HG02642 (cell line): ENCODE measurements at regions not wholly inside any gene's neighbourhood (a gene's known extent, or its start where the extent isn't known, plus 50 kb on each side); places are given as distances from the start of the nearest gene placed in this dataset.
"Not testable (repeated sequence)": the region's sequence is repeated elsewhere in the genome, so short reads cannot be mapped to it uniquely, and the experiment has no call there.

Experiments used
- ATAC-seq: cut with Tn5 transposase; IDR thresholded peaks from one replicate; pipeline ENCODE4 v1.9.1; 2021; ENCODE audit warnings: mild to moderate bottlenecking; ENCODE audit not compliant: unreplicated experiment, poor library complexity

- no peak for ATAC-seq
Observed at GRCh38 chr9:82808478-82808877, 254.5 kb downstream of the RASEF start.

DNA sequence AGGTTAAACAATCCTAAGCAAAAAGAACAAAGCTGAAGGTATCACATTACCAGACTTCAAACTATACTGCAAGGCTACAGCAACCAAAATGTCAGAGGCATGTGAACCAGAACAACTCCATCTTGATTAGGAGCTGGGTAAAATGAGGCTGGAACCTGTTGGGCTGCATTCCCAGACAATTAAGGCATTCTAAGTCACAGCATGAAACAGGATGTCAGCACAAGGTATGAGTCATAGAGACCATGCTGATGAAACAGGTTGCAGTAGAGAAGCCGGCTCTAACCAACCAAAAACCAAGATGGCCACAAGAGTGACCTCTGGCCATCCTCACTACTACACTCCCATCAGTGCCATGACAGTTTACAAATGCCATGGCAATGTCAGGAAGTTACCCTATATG, 252.0 kb downstream of the RASEF start:
- ATAC-seq, result no peak

- no peak for ATAC-seq
Observed at GRCh38 chr9:82819260-82819659, 243.7 kb downstream of the RASEF start.

DNA sequence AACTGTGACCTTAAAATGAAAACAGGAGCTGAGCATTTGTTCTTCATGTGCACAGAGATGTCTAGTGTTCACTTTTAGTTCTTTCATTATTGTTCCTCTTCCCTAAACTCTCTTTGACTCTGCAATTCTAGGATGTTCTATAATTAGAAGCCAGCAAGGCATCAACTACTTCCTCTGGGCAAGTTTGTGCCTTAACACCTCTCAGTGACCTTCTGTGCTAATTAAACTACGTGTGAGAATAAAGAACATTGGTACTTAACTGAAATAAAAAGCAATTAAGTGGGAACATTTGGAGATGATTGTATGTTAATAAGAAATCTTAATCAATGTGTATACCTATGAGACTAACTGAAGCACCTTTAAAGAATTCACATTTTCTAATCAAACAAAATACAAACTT, 242.8 kb downstream of the RASEF start:
- no peak for ATAC-seq

DNA sequence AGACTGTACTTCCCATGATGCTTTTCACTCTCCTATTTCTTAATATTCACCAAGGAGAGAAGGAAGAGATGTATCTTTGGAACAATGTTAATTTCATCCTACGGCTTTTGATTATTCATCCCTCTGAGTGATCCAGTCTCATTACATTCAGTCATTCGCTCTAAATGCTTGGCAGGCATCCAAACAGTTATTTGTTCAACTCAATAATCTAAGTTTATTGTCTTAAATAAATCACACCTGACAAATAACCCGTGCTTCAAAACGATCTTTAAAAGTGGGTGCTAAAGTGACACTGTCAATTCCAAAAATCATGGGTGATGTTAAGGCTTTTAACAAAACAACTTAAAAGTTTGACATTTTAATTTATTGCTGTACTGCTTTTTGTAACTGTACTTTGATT, 233.1 kb downstream of the RASEF start:
- no peak for ATAC-seq

GRCh38 chr9:82865524-82865923, 197.4 kb downstream of the RASEF start:
- ATAC-seq, result no peak

- no peak for ATAC-seq
Observed at GRCh38 chr9:82880336-82881050, 182.4 kb downstream of the RASEF start.

GRCh38 chr9:82882138-82882537, 180.8 kb downstream of the RASEF start:
- ATAC-seq, result no peak

DNA sequence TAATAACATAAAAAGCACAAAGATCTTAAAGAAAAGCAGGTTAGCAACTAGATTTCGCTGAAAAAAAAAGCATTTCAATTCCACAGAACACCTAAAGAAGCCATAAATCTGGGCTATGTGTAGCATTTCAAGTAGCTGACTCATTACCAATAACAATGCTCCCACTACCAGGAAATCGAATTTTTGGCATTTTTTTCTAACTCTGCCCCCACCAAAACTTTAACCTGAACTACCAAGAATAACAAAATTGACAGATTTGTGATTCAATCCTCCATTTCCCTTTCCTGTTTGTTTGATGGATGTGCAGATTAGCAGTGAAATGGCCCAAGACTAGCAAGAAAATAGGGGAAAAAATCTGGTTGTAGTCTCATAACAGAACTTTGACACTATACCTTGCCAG, 180.2 kb downstream of the RASEF start:
- ATAC-seq, result no peak

DNA sequence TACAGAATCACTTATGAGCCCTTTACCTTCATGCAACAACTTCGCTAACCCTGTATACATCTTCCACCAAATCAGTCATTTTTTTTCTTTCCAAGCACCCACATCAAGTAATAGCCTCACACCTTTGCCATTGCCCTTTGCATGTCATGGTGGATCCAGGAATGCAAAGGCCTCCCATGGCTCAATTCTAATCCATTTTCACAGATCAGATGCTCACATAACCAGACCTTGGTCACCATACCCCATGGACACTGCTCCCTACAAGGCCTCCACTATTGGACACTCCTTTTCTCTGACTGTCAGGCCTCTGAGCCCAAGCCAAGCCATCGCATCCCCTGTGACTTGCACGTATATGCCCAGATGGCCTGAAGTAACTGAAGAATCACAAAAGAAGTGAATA, 179.5 kb downstream of the RASEF start:
- no peak for ATAC-seq

- not testable (repeated sequence) for ATAC-seq
Observed at GRCh38 chr9:82883974-82884373, 179.0 kb downstream of the RASEF start.

DNA sequence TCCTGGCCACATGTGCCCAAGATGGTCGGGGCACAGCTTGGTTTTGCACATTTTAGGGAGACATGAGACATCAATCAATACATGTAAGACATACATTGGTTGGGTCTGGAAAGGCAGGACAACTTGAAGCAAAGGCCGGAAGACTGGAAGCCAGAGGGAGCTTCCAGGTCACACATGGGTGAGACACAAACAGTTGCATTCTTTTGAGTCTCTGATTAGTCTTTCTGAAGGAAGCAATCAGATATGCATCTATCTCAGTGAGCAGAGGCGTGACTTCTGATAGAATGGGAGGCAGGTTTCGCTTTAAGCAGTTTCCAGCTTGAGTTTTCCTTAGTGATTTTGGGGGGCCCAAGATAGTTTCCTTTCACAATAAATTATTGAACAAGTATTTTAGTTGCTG, 172.5 kb downstream of the RASEF start:
- no peak for ATAC-seq

DNA sequence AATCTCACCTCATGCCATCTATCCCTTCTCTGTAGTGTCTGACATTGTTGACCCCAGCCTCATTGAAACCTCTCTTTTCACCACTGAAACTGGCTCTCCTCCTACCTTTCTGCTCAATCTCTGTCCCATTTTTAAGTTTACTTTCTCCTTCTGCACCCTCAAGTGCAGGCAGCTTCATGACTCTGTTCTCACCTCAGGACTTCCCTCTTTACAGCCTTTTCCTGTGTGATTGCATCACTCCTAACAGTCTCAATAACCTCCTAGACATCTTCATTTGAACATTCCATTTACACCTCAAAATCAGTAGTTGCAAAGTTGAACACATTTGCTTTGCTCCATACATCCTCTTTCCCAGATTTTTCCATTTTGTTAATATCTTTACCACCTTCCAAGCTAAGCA, 172.1 kb downstream of the RASEF start:
- ATAC-seq, result no peak

GRCh38 chr9:82891321-82891720, 171.6 kb downstream of the RASEF start:
- ATAC-seq, result no peak

DNA sequence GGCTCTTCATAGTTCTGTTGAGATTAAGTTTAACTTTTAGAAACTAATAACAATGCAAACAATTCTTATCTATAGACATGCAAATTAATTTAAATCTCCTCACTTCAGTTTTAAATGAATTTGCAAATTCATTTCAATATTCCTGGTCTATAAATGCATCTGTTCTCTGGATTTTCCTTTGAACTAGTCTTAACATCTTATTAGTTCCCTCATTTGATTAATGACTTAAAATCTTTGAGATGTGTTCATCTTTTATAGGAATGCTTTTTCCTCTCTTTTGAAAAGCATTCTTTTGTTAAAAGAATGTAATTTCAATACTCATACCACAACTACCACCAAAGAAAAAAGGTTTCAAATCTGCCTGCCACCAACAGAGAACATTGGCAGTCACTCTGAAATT, 169.4 kb downstream of the RASEF start:
- no peak for ATAC-seq

DNA sequence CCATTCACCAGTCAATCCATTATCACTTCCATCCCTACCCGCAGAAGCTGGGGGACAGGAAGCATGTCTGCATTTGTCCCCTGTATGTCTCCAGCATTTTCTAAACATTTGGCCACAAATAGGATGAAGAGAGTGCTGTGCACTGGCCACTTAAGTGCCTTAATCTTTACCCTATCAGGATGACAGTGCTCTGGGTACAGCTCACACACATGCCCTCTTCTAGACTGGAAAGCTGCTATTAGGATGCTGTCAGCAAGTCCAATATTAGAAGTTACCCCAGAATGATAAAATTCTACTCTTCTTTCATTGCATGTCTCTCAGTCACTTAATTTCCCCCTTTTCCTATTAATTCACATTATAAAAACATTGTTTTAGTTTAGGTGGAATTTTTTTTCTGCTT, 168.4 kb downstream of the RASEF start:
- ATAC-seq, result no peak

GRCh38 chr9:82894961-82895821, 167.8 kb downstream of the RASEF start:
- no peak for ATAC-seq

DNA sequence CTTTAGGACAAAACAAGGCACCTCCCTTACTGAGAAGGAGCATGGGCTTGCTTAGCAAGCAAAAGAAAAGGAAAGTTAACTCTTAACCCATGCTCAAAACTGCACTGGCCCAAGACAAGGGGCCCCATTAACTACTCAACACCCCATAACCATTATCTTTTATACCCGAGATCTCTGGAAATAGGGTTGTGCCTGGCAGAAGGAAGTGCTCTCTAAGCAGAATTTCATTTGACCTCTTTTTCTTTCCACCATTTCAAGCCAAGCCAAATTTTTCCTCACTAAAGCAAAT, 167.2 kb downstream of the RASEF start:
- ATAC-seq, result no peak

- no peak for ATAC-seq
Observed at GRCh38 chr9:82903503-82903902, 159.4 kb downstream of the RASEF start.

DNA sequence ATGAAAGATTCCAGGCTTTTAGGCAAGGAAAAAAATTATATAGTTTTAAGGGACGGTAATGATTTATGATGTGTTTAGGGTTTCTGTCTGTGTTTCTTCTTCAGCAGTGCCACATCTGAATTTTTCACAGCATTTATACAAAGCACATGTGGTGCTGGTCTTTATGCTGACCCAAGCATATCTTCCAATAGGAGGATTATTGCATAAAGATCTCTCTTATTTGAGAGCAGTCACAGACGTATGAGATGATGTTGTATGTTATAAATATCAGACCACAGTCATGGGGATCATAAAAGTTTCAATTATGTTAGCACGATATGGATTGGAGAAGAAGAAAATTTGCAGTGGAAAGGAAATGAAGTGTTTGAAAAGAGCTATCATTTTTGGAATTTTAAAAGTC, 150.9 kb downstream of the RASEF start:
- no peak for ATAC-seq

- ATAC-seq, result no peak
Observed at GRCh38 chr9:82912645-82913044, 150.3 kb downstream of the RASEF start.

- ATAC-seq, result not testable (repeated sequence)
Observed at GRCh38 chr9:82916238-82916637, 146.7 kb downstream of the RASEF start.
